K562 (cell line): ENCODE measurements at regions not wholly inside any gene's neighbourhood (a gene's known extent, or its start where the extent isn't known, plus 50 kb on each side); places are given as distances from the start of the nearest gene placed in this dataset.

Source experiments
- ATAC-seq: fragments of 200-7000 bp; cut with Tn5 transposase; 3 replicates; pipeline ENCODE4 v1.9.1; 2020; ENCODE audit warnings: moderate library complexity
- BruUV-seq: library from RNA; stranded (reverse); fragments of 400-500 nt; replicated peaks from 2 replicates; lab custom pipeline; 2021; lab: Mats Ljungman, UMichigan
- CTCF ChIA-PET: fragments of 300-600 bp; formaldehyde crosslinking; extraction: SDS; loops from one replicate; lab custom pipeline; 2021; ENCODE audit warnings: low intra/inter-chr PET ratio; lab: Yijun Ruan, JAX
- POLR2A ChIA-PET: fragments of 300-600, 350-650 bp; sonication (Branson Sonifier 250); formaldehyde crosslinking; extraction: SDS; loops from one replicate; lab custom pipeline; 2021; ENCODE audit warnings: antibody characterized with exemption, inconsistent platforms; lab: Yijun Ruan, JAX
- DNase-seq, 4 experiments: peaks; one replicate each; pipeline versions ENCODE4 v3.0.0 to v3.0.0-alpha.2; 2011 to 2018; ENCODE audit warnings: low spot score in 3 of 4, mixed read lengths in 3 of 4; ENCODE audit errors: extremely low read depth in 1 of 4
- FAIRE-seq: peaks from 2 replicates; lab custom pipeline; 2011; peaks lifted over from hg19 to GRCh38; lab: Jason Lieb, UNC
- H2AFZ ChIP-seq: 2 replicates; pipeline ENCODE4 v1.6.0; 2011; ENCODE audit warnings: low read depth, low read length, control low read depth, inconsistent platforms
- H3K27ac ChIP-seq: fragments of 200-600 bp; 3 replicates; pipeline ENCODE4 v1.8.0; 2011; ENCODE audit warnings: low read depth, mild to moderate bottlenecking, control low read depth, inconsistent platforms, low read length, moderate library complexity, mixed read lengths; ENCODE audit errors: extremely low read depth
- H3K27me3 ChIP-seq, 2 experiments: fragments of 300-600 bp in 1 of 2; 2 replicates in 1 of 2; 3 replicates in 1 of 2; pipeline versions ENCODE4 v1.6.0 to v1.8.0; 2011; ENCODE audit warnings: inconsistent platforms in 2 of 2, low read length in 2 of 2, mild to moderate bottlenecking in 1 of 2, mixed read lengths in 1 of 2, moderate library complexity in 1 of 2; ENCODE audit not compliant: control insufficient read depth in 2 of 2, insufficient read depth in 2 of 2
- H3K36me3 ChIP-seq: fragments of 300-600 bp; 3 replicates; pipeline ENCODE4 v1.8.0; 2011; ENCODE audit warnings: mild to moderate bottlenecking, low read length, inconsistent platforms; ENCODE audit not compliant: control insufficient read depth, insufficient read depth
- H3K4me1 ChIP-seq, 2 experiments: fragments of 200-600 bp in 1 of 2; replicated peaks in 1 of 2; 2 replicates in 1 of 2; 3 replicates in 1 of 2; pipeline versions ENCODE4 v1.5.1 to v1.8.0; 2011; ENCODE audit warnings: inconsistent platforms in 2 of 2, low read length in 2 of 2, mild to moderate bottlenecking in 1 of 2, mixed read lengths in 1 of 2, moderate library complexity in 1 of 2; ENCODE audit not compliant: control insufficient read depth in 2 of 2, insufficient read depth in 2 of 2
- H3K4me2 ChIP-seq: 2 replicates; pipeline ENCODE4 v1.6.1; 2011; ENCODE audit warnings: low read length, control low read depth, inconsistent platforms, mixed read lengths; ENCODE audit not compliant: insufficient read depth
- H3K4me3 ChIP-seq: fragments of 200-600 bp; sonication (generic), shearing (Covaris generic); 2 replicates; pipeline ENCODE4 v1.5.1; 2016; ENCODE audit warnings: control low read depth, inconsistent platforms
- H3K79me2 ChIP-seq: fragments of 200-600 bp; 3 replicates; pipeline ENCODE4 v1.8.0; 2011; ENCODE audit warnings: low read length, inconsistent platforms; ENCODE audit not compliant: control insufficient read depth, insufficient read depth
- H3K9ac ChIP-seq, 2 experiments: 2 replicates each; pipeline versions ENCODE4 v1.6.0 to v1.6.1; 2011; ENCODE audit warnings: low read depth in 2 of 2, low read length in 2 of 2, control low read depth in 1 of 2, inconsistent platforms in 1 of 2, mild to moderate bottlenecking in 1 of 2, mixed read lengths in 1 of 2; ENCODE audit not compliant: insufficient read depth in 1 of 2
- H3K9me1 ChIP-seq: one replicate; pipeline ENCODE4 v1.6.0; 2011; ENCODE audit warnings: inconsistent platforms, mild to moderate bottlenecking, low read length, moderate library complexity; ENCODE audit not compliant: control insufficient read depth, insufficient read depth
- H3K9me3 ChIP-seq: replicated peaks from 2 replicates; pipeline ENCODE4 v1.5.1; 2011; ENCODE audit warnings: low read depth, low read length, inconsistent platforms; ENCODE audit not compliant: control insufficient read depth, insufficient read depth
- H4K20me1 ChIP-seq: replicated peaks from 2 replicates; pipeline ENCODE4 v1.6.1; 2011; ENCODE audit warnings: low read length, inconsistent platforms, mixed read lengths; ENCODE audit not compliant: control insufficient read depth, insufficient read depth
- C11orf30 ChIP-seq: fragments of 450-650 bp; IDR thresholded peaks from 2 replicates; pipeline ENCODE4 v1.6.1; 2016; ENCODE audit warnings: low read depth, mild to moderate bottlenecking
- CREBBP ChIP-seq: IDR thresholded peaks from one replicate; pipeline ENCODE4 v1.6.1; 2012; ENCODE audit warnings: low read depth, mild to moderate bottlenecking, control low read depth, inconsistent platforms, low read length
- SMAD2 ChIP-seq: fragments of 150-350 bp; IDR thresholded peaks from 2 replicates; pipeline ENCODE4 v1.6.1; 2014; ENCODE audit warnings: low read depth, mild to moderate bottlenecking, low read length
- WGBS: fragments of 100-300 bp; shearing (Covaris generic); methylation state at CpG from one replicate; pipeline ENCODE4 v1.1.6; 2016; ENCODE audit warnings: low coverage, mixed read lengths; ENCODE audit not compliant: insufficient coverage; ENCODE audit errors: missing lambda C conversion rate; 5-methylcytosine and 5-hydroxymethylcytosine counted together
- in situ Hi-C: fragments of 300-500 bp; cut with MboI; formaldehyde crosslinking; loops from 4 replicates; pipeline ENCODE4 v1.15.0; 2018; ENCODE audit warnings: inconsistent platforms, mixed read lengths
- intact Hi-C: fragments of 100-400 bp; cut with micrococcal nuclease; formaldehyde crosslinking; loops from 2 replicates; pipeline ENCODE4 v1.14.2; 2022
- TF ChIP-seq, protein P1 (sequence below): sonication (generic); formaldehyde crosslinking; IDR thresholded peaks from 2 replicates; pipeline ENCODE4 v1.8.1; 2022; ENCODE audit warnings: missing genetic modification reagents

DNA sequence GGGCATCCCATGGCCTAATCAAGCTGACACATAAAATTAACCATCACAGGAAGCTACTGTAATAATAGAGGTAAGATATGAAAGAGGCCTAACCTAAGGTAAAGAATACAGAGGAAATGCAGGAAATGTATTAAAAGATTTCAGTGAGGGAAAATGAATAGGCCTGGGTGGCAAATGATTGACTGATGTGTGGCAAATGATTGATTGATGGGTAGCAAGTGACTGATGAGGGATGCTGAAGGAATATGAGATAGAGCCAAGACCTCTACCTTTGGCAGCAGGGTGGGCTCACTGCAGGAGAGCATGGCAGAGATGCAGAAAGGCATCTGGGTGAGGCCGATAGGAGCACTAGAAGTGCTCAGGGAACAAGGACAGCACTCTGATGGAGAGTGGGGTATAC, 172.9 kb downstream of the KCTD12 start:
- H3K4me3 ChIP-seq: no peak overlapping the region
- intact Hi-C loops: no loop called here
- no peaks in the 10 kb centered on the region for H4K20me1 ChIP-seq
- no peak for DNase-seq
- ChIA-PET CTCF (no interaction called here), POLR2A (no interaction called here)
- no peaks in the 10 kb centered on the region for H3K79me2 ChIP-seq
- no peak overlapping the region for H3K4me2 ChIP-seq
- no peak overlapping the region for H2AFZ ChIP-seq
- H3K4me1 ChIP-seq: no peaks in the 10 kb centered on the region
- no peaks in the 10 kb centered on the region for H3K9me3 ChIP-seq
- no peaks in the 10 kb centered on the region for H3K9me1 ChIP-seq
- WGBS: 0% methylated on average over 1 of the region's 1 CpG
- no peaks in the 10 kb centered on the region for H3K27me3 ChIP-seq
- H3K27ac ChIP-seq: no peak overlapping the region
- TF ChIP-seq SMAD2: no peak
- TF ChIP-seq, all 486 proteins: peak for 0
- Histone ChIP-seq H3K36me3 (no peaks in the 10 kb centered on the region), H3K9ac (no peak overlapping the region)
- BruUV-seq: no TSS peak
- no peak for ATAC-seq
- FAIRE-seq: no peak
- in situ Hi-C loops: no loop called here

DNA sequence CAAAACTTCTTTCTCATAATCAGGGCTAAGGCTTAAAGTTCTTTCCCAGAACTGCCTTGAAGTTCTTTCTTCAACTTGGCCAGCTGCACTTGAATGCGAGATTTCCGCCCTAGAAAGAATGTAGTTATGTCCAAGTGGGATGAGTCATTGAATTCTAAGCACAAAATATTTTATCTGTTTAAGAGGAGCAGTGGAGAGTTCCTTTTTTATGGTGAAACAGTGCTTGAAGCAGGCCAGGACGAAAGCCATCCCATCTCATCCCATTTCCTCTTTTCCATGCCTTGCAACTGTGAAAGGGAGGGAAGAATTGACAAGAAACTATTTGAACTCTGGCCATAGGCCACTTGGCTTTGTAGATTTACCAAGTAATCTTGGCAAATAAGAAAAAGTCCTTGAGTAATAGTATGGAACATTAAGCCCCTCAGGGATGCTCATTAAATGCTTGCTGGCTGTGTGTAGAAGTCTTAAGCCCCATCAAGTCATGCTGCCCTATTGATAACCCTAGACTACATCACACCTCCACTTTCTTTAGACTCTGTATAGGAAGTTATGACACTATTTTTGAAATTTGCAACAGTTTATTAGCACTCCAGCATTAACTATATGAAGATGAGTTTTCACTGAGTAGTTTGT, 174.5 kb downstream of the KCTD12 start:
- H4K20me1 ChIP-seq: no peaks in the 10 kb centered on the region
- H3K27me3 ChIP-seq: no peaks in the 10 kb centered on the region
- no peaks in the 10 kb centered on the region for H3K9me1 ChIP-seq
- no peak overlapping the region for H3K27ac ChIP-seq
- BruUV-seq: no TSS peak
- WGBS: 0% methylated on average over 3 of the region's 3 CpGs
- ChIA-PET CTCF (no interaction called here), POLR2A (no interaction called here)
- ATAC-seq: no peak
- H2AFZ ChIP-seq: no peak overlapping the region
- H3K4me1 ChIP-seq: no peaks in the 10 kb centered on the region
- DNase-seq: no peak
- no peaks in the 10 kb centered on the region for H3K79me2 ChIP-seq
- H3K4me2 ChIP-seq: no peak overlapping the region
- no peak overlapping the region for H3K4me3 ChIP-seq
- no peaks in the 10 kb centered on the region for H3K9me3 ChIP-seq
- in situ Hi-C loops: no loop called here
- no peak for TF ChIP-seq C11orf30
- TF ChIP-seq, protein P1, sequence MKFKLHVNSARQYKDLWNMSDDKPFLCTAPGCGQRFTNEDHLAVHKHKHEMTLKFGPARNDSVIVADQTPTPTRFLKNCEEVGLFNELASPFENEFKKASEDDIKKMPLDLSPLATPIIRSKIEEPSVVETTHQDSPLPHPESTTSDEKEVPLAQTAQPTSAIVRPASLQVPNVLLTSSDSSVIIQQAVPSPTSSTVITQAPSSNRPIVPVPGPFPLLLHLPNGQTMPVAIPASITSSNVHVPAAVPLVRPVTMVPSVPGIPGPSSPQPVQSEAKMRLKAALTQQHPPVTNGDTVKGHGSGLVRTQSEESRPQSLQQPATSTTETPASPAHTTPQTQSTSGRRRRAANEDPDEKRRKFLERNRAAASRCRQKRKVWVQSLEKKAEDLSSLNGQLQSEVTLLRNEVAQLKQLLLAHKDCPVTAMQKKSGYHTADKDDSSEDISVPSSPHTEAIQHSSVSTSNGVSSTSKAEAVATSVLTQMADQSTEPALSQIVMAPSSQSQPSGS (CRISPR knock-in tag): no peak
- TF ChIP-seq CREBBP: no peak
- TF ChIP-seq, all 486 proteins: peak for 0
- intact Hi-C loops: no loop called here
- FAIRE-seq: no peak
- Histone ChIP-seq H3K9ac (no peak overlapping the region), H3K36me3 (no peaks in the 10 kb centered on the region)
